ENCODE measurements at regions not wholly inside any gene's neighbourhood (a gene's known extent, or its start where the extent isn't known, plus 50 kb on each side); places are given as distances from the start of the nearest gene placed in this dataset.
"Not testable (repeated sequence)": the region's sequence is repeated elsewhere in the genome, so short reads cannot be mapped to it uniquely, and the experiment has no call there.

DNA sequence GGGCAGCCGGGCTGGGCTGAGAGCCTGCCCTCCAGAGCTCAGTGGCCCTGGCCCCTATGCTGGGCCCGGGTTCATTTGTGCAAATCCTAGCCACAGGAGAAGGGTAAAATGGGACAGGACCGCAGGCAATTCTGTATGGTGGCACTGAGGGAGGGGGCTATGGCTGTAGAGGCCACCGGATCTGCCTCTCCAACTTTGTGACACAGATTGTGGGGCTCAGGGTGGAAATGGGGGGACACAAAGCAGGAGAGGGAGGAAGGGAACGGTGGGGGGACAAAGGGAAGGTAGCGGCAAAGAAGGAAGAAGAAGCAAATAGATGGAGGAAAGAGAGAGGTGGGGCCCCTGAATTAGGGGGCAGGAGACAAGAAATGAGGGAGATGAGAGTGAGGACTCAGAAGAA lies 201.1 kb downstream of the SMAD2 start:
- DNase-seq (ENCODE audit: low spot score): peak; percentile 84

DNA sequence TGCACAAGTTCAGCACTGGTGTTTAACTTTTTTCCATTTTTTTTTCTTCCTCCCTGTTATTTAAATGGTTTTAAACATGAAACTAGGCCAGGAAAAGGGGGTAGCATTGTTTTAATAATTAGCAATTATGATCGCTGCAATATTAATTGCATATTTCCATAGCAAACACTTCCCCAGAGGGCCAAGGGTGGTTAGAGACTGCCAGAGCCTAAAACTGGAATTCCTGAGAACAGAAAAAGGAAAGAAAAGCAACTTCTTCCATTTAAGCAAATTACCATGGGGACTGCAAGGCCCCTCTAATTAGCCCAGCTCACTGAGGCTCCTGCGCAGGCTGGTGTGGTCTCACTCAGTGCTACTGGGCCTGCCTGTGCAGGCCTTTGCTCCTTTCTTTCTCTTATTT lies 201.5 kb downstream of the SMAD2 start:
- DNase-seq (ENCODE audit: low spot score): no peak

DNA sequence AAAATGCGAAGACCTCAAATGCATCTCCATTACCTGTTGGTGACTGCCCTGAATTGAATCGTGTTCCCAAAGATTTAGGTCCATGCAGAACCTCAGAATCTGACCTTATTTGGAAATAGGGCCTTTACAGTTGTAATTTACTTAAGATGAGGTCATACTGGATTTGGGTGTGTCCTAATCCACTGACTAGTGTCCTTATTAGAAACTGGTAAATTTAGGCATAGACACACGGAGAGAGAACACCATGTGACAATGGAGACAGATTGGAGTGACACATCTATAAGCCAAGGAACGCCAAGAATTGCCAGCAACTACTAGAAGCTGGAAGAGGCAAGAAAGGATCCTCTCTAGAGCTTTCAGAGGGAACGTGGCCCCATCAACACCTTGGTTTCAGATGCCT lies 203.1 kb downstream of the SMAD2 start:
- DNase-seq (ENCODE audit: low spot score): no peak

DNA sequence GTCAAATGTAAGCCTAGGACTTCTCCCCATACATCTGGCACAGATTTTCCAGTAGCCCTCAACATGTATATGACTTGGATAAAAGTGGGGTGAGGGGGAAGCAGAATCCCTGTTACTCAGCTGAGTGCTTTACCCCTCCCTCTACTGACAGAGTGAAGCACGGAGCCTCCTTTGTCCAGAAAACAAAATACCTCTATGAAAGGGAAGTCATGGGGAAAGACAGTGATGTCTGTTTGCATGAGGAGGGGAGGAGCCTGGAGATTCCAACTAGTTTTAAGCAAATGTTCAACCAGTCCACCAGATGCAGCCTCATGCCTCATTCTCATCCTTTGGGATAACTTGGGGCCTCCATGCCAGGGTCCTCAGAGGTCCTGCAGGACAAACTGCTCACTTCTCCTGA lies 203.9 kb downstream of the SMAD2 start:
- DNase-seq (ENCODE audit: low spot score): peak; percentile 33

DNA sequence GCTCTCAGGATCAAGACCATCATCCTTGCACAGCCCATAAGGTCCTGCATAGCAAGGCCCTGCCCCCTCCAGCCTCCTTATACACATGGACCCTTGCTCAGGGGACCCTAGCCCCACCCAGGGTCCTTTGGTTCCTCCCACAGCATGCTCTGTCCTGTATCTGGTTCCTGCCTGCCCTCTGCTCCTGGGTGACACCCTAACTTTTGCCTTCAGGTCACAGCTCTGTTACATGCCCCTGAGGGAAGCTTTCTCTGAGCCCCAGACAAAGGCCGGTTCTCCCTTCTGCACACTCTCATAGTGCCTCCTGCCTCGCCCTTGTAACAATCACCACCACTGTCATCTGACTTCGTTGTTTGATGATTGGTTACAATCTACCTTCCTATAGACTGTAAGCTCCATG lies 204.8 kb downstream of the SMAD2 start:
- peak; percentile 37 for DNase-seq (ENCODE audit: low spot score)

DNA sequence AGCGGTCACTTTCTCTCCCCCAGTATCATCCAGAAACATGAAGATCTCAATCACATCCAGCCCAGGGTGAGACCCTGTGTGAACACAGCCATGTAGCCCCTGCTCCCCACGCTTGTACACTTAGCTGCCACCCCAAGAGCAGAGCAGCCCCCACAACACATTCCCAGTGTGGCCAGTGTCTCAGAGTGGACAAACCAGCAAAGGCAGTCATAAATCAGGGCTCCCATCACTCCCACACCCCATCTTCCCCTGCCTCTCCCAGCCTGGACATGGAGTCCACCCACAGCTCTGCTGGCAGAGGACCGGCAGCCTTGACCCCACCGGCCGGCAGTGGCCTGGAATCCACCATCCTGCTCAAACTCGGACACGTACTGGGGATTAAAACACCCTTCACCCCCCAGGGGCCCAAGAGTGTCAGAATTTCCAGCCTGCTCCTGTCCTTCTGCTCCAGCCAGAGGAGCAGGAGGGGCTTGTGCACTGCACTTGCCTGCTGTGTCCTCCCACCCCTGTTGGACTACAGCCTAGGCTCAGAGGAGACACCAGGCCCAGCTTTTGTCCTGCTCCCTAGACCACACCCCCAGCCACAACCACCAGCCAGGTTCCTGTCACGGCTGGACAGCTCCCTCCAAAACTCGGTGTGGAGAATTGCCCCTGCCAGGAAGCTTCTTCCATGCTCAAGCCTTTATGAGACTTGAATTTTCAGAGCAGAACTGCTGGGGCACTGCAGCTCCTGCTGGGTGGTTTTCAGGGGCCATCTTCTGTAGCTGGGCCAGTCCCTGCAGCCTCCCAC lies 206.1 kb downstream of the SMAD2 start:
- DNase-seq (ENCODE audit: low spot score): peak; percentile 81

DNA sequence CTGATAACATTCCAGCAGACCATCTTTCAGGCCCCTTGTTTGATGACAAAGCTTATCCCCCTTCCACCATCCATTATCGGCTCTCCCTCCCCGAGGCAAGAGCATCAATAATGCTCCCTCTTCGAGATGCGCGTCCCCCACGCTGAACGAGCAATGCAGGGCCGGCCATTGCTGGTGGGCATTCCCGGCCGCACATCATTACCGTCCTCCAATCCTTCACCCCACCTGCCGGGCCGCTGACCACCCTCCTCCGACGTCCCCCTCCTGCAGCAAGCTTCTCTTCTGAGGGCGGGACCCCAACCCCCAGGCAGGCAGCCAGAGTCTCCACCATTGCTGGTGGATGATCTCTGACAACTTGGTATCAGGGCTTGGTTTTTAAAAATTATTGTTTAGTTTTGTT lies 208.6 kb downstream of the SMAD2 start:
- peak; percentile 57 for DNase-seq (ENCODE audit: low spot score)

DNA sequence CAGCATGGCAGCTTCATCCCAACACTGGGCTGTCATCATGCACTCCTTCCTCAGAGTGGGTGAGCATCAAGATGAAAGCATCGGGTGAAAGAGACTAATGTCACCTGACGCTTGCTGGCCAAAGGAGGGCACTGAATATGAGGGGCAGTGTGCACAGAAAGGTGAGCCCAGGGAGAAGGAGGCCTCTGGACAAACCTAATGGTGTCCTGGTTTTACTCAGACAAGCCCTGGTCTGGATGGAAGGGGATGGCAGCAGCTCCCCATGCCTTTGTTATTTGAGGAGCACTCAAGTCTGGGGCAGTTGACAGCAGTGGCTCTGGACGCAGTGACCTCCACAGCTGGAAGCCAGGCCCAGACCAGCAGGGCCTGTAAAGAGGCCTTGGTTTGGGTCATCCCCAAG lies 209.7 kb downstream of the SMAD2 start:
- DNase-seq (ENCODE audit: low spot score): peak; percentile 49

DNA sequence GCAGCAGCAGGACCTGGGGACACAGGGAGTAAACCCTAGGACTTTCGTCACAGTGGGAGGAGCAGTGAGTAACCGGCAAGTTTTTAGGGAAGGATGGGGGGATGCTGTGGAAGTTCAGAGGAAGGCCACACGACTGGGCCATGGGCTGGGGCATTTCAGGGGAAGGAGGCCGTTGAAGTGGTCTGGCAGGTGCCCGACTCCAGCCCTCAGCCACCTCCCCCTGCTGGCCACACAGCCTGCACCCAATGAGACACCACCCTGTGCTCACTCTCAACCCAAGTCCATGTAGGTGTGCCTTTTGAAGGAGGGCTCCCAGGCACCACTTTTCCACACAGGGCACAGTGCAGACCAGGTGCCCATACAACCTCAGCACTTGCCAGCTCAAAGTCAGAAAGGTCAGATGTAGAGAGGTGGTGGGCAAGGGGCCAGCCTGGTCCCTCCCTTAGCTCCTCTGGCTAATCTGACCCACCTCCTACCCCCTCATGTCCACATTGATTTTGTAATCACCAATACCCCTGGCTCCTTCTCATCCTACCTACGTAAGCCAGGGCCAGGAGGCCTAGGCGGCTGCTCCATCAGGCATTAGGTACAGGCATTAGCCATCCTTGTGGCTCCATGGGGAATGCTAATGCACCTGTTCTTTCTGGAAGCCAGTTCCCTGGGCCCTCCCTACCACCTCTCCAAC lies 211.2 kb downstream of the SMAD2 start:
- DNase-seq (ENCODE audit: low spot score): peak; percentile 68

DNA sequence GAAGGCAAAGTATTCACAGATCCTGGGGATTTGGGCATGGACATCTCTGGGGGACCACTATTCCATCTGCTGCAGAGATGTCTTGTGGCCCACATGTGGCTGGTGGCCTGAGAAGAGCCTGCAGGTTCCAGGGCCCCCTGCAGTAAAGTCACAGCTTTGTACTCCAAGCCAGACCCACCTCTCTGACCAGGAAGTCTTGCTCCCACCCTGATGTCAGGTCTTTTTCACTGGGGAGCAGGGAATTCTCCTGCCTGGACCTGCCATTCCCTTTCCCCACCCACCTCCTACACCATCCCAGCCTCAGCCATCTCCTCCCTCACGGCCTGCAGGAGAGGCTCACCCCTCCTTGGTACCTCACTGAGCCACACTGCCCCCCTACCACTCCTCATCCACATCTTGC lies 211.8 kb downstream of the SMAD2 start:
- DNase-seq (ENCODE audit: low spot score): peak; percentile 57

DNA sequence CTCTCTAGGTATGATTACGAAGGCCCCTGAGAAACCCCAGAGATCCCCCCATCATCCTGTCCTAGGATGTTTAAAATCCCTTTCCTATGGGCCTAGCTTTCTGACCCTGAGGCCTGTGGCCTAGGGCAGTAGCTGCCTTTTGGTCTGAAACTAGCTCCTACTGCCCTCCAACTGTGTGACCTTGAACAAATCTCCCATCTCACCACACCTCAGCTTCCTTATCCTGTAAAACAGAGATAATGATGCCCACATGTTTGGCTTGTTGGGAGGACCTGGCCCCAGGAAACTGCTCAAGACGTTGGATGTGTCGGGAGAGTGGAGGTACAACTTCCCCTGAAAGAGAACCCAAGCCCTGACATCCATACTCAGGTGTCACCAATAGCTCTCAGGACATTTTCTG lies 213.2 kb downstream of the SMAD2 start:
- DNase-seq (ENCODE audit: low spot score): no peak

DNA sequence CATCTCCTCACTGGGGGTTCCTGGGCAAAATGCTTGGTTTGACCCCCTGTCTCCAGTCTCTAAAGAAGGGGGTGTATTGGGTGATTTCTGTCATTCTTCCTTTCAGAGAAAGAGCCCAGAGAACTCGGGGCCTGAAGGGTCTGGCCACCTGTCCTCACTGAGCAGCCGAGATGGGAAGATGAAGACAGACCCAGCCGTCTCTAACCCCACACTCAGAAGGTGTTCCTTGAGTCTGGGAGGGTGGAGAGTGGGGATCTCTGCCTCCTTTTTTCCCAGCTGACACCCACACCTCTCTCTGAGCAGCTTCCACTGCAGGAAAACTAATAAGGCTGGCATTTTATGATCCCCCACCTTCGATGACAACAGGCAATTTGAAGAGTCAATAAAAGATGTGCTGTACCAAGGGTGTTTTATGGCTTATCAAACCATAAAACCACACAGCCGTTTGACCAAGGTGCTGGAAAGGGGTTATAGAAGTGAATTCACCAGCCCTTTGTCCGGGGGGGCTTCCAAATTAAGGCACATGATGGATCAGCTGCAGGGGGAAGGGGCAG lies 213.8 kb downstream of the SMAD2 start:
- peak; percentile 74 for DNase-seq (ENCODE audit: low spot score)

DNA sequence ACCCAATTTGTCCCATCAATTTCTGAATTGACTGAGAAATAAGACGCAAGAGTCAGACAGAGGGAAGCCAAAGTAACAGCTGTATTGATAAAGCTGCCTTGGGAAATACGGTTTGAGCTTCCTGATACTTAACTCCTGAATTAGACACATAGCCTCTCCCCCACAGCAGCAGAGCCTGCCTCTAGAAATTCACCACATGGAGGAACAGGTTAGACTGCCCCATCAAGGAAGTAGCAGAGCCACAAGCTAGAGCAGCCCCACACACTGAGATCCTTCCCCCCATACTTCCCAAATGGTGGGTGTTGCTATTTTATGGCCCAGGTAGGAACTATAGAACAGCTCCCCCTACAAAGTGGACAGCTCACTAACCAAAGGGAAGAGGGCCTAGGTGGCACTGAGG lies 220.0 kb downstream of the SMAD2 start:
- no peak for DNase-seq (ENCODE audit: low spot score)

DNA sequence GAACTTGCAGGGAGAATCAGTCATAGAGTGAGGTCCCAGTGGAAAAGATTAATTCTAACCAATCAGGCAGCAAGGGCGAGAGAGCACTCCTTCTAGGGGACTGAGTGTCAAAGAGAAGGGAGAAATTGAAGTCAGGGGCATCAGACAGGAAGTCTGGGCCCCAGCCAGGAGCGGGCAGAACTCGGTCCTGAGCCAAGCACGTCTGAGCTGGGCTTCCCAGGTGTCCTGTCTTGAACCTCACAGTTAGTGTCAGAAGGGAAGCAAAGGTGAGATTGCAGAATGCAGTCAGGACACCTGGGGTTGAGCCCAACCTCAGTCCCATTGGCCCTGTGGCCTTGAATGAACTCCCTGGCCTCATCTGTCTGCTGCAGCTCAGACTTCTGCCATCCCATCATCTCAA lies 220.9 kb downstream of the SMAD2 start:
- no peak for DNase-seq (ENCODE audit: low spot score)

DNA sequence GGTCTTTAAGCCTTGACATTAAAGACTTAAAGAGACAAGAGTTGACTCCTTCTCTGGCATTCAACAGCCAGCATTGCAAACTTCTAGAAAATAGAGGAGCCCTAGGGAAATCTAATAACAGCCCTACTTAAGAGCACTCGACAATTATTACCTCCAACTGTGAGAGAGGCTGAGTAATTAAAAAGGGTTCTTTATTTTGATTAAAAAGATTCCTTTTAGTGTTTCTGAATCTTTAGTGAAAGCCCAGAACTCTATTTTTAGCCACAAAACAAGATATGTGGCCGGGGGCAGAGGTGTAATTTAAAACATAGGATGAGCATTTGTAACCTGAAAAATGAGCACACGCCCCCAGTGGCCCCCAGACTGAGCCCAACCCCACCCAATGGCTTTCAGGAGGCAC lies 222.3 kb downstream of the SMAD2 start:
- no peak for DNase-seq (ENCODE audit: low spot score)

DNA sequence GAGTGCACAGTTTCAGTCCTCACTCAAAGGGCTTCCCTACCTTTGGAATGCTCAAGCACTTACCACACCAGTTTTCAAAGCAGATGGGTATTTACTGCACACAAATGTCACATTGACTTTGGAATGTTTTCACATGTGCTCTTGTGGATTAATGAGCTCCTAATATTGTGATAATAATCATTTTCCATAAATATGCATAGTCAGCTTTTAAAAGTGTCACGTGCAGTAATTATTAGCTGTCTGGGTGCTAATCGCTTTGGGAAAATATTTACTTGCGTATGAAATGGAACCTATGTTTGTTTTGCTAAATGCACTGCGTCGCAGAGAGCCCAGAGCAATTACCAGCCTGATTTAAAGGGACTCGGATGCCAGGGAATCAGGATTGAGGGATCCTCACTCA lies 229.3 kb downstream of the SMAD2 start:
- no peak for DNase-seq (ENCODE audit: low spot score)

DNA sequence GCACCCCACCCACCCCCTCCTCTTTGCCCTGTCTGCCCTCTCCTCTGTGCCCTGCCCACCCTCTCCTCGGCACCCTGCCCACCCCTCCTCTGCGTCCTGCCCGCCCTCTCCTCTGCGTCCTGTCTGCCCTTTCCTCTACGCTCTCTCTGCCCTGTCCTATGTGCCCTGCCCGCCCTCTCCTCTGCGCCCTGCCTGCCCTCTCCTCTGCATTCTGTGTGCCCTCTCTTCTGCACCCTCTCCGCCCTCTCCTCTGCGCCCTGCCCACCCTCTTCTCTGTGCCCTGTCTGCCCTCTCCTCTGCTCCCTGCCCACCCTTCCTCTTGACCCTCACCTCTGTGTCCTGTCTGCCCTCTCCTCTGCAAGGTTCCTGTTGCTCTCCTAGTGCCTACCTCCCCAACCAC lies 233.6 kb downstream of the SMAD2 start:
- no peak for DNase-seq (ENCODE audit: low spot score)

DNA sequence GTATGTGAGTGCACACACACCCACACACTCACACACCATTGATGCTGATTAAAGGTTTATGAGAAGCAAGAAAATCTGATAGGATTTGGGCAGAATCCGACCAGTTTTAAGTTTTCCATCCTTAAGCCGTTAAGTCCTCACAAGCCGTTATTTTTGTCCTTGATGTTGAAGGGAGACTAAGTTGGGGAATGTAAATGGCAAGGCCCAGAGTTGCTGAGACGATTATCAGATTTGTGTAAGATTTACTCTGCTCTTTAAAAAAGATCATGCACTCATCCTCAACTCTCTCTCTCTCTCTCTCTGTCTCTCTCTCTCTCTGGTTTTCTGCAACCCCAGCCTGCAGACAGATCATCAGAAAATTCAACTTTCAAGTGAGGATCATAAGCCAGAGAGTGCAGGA lies 238.8 kb downstream of the SMAD2 start:
- DNase-seq (ENCODE audit: low spot score): no peak

DNA sequence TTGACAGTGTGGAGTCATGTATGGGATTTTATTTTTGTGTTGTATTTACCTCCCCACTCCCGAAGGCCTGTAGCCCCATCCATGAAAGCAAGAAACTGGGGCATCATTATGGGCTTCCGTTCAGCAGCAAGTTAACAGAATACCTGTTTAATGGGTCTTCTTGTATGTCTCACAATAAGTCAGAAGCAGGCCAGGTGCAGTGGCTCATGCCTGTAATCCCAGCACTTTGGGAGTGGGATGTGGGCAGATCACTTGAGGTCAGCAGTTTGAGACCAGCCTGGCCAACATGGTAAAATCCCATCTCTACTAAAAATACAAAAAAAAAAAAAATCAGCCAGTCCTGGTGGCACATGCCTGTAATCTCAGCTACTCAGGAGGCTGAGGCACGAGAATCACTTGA lies 239.7 kb downstream of the SMAD2 start:
- not testable (repeated sequence) for DNase-seq (ENCODE audit: low spot score)

DNA sequence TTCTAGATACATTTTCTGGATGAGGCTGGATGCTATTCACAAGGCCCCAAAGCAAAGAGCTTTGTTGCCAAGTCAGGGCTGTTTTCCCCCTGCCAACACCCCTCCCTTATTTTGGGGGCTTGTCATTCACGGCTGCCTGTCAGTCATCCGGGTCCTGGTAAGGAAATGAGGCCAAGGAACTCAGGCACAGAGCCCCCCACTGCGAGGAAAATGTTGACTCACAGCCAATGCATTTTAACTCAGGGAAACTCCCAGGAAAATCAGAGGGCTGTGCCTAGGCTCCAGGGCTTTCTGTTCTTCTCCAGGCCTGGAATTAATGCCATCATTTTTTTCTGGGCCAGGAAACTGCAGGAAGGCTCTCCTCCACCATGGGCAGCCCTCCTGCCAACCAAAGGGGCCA lies 241.1 kb downstream of the SMAD2 start:
- DNase-seq (ENCODE audit: low spot score): no peak

DNA sequence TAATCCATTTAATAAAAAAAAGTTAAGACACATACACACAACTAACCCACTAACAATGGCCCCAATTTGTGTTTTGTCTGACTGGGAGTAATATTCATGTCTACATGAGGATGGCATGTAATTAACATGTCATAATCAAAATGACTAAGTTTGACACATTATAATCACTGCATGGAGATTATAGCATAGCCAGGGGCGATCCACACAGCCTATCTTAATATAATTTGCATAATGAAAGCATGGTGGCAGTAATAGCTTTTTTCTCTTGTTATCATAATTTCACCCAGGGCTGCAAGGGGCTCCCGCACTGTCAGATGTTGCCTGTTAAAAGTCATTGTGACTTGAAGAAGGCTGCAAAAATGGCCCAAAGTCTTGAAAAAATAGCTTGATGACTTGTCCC lies 243.7 kb downstream of the SMAD2 start:
- no peak for DNase-seq (ENCODE audit: low spot score)

DNA sequence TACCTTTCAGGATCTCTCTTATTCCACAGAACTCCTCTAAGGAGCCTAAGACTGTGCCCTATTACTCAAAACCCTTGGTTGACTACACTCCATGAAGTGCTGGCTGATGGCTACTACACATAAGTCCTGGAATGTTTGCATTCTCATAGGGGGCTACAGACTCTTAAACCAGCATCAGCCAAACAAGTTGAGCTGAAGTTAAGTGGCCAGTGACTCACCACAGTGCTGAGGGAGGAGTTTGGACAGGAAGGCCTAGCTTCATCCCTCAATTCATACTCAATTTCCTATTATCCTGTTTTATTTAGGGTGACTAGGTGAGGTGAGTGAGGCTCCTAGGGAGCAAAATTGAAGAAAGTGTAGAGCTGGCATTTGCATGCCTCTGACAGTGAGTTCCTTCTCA lies 246.7 kb downstream of the SMAD2 start:
- no peak for DNase-seq (ENCODE audit: low spot score)

DNA sequence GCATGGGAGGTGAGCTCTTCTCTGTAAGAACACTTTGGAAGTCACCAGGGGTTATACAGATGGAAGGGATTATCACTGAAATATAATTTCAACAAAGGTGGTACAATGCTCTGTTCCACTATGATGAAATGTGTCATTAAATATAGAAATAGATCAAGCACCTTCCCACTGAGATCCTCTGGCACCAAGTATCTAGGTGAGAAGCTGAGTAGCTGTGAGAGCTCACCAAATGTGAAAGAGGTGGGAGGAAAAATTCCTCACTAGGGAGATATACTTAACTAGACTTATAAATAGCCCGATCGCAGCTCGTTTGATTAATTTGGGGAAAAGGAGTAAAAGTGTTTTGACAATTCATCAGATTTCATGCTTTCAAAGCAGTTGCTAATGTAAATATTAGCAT lies 247.6 kb downstream of the SMAD2 start:
- DNase-seq (ENCODE audit: low spot score): no peak

Data from mesenteric fat pad (tissue), 1 donor.